ENCODE measurements at regions not wholly inside any gene's neighbourhood (a gene's known extent, or its start where the extent isn't known, plus 50 kb on each side); places are given as distances from the start of the nearest gene placed in this dataset.

DNA sequence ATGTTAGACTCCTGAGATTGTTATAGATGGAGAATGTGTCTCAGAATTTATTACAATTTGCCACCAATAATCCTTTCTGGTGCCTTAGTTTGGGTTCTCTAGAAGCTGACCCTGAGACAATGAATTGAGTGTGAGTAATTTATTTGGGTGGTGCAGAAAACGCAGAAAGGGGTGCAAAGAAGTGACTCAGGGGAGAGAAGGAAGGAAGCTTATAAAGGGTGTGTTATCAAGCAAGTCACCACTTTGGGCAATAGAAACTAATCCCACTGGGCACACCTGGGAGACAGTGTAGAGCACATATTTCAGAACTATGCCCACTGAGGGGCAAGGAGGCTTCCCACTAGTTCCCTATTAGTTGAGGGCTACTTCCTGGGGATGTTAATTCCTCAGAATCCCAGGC is 320.6 kb downstream of the MID1IP1 start:
- no peaks in the 10 kb centered on the region for H3K9me3 ChIP-seq (ENCODE audit: control insufficient read depth, insufficient read depth, low read length)
- no peak overlapping the region for H2BK120ac ChIP-seq (ENCODE audit: low read depth, low read length)
- no peaks in the 10 kb centered on the region for H3K4me1 ChIP-seq (ENCODE audit: control insufficient read depth, insufficient read depth, low read length)
- H2AK9ac ChIP-seq (replicated peaks; ENCODE audit: low read depth, low read length, poor library complexity) = no peak overlapping the region
- no peak overlapping the region for H3K4me2 ChIP-seq (ENCODE audit: low read depth, low read length)
- POLR2A ChIA-PET (ENCODE audit: unreplicated experiment) = no interaction called here
- H3K79me1 ChIP-seq (ENCODE audit: low read depth in 1 of 2, low read length in 2 of 2) = no peaks in the 10 kb centered on the region
- H4K8ac ChIP-seq (ENCODE audit: low read depth in 2 of 2, low read length in 2 of 2) = no peak overlapping the region
- no peak overlapping the region for H2AFZ ChIP-seq (replicated peaks; ENCODE audit: low read length, poor library complexity)
- H3K27ac ChIP-seq (ENCODE audit: insufficient read depth, low read length) = no peak overlapping the region
- no peak overlapping the region for H4K5ac ChIP-seq (ENCODE audit: low read depth, low read length)
- no peaks in the 10 kb centered on the region for H4K20me1 ChIP-seq (ENCODE audit: insufficient read depth, low read length)
- no peak overlapping the region for H3K23ac ChIP-seq (ENCODE audit: low read depth, low read length)
- H3K14ac ChIP-seq (replicated peaks; ENCODE audit: low read depth, low read length) = no peak overlapping the region
- no peak for TF ChIP-seq SMC3 (IDR thresholded peaks at IDR 0.05; ENCODE audit: low read depth, low read length)
- TF ChIP-seq MAFK (IDR thresholded peaks at IDR 0.05; ENCODE audit: low read depth, low read length) = no peak
- no peak for TF ChIP-seq CHD1 (IDR thresholded peaks at IDR 0.05; ENCODE audit: low read depth, low read length)
- no peak for TF ChIP-seq MAZ (IDR thresholded peaks at IDR 0.05; ENCODE audit: borderline replicate concordance, low read depth, low read length)
- TF ChIP-seq, protein P1, sequence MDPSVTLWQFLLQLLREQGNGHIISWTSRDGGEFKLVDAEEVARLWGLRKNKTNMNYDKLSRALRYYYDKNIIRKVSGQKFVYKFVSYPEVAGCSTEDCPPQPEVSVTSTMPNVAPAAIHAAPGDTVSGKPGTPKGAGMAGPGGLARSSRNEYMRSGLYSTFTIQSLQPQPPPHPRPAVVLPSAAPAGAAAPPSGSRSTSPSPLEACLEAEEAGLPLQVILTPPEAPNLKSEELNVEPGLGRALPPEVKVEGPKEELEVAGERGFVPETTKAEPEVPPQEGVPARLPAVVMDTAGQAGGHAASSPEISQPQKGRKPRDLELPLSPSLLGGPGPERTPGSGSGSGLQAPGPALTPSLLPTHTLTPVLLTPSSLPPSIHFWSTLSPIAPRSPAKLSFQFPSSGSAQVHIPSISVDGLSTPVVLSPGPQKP (IDR thresholded peaks at IDR 0.05; ENCODE audit: borderline replicate concordance, low read depth, low read length) = no peak
- TF ChIP-seq MXI1 (IDR thresholded peaks at IDR 0.05; ENCODE audit: borderline replicate concordance, low read depth, low read length) = no peak
- dilution Hi-C loops (cut with HindIII; ENCODE audit: low sequenced_read_pairs, unreplicated experiment) = no loop called here
- intact Hi-C loops (cut with micrococcal nuclease) = no loop called here
- DNase-seq (no peak), ATAC-seq (ENCODE audit: low read depth) (no peak)
- no peak overlapping the region for H2BK5ac ChIP-seq (ENCODE audit: low read depth, low read length, poor library complexity, severe bottlenecking)
- H3K4me3 ChIP-seq (ENCODE audit: insufficient read depth, low read depth, low read length) = no peak overlapping the region
- no peak overlapping the region for H3K18ac ChIP-seq (ENCODE audit: low read depth, low read length)
- in situ Hi-C loops (cut with MboI; ENCODE audit: low sequenced_read_pairs) = no loop called here
- no peak overlapping the region for H2BK20ac ChIP-seq (ENCODE audit: low read depth, low read length)
- WGBS, 2 experiments (ENCODE audit: extremely low coverage in 2 of 2, insufficient read length in 1 of 2) = no CpG with 5 or more reads among the region's 1 CpG
- H3K56ac ChIP-seq (ENCODE audit: extremely low read depth, insufficient read depth, low read length) = no peak overlapping the region
- H3K36me3 ChIP-seq (ENCODE audit: control insufficient read depth, insufficient read depth, low read length) = no peaks in the 10 kb centered on the region
- H3K9me1 ChIP-seq (ENCODE audit: insufficient read depth, low read length) = no peaks in the 10 kb centered on the region
- peaks cover 4% of the 10 kb centered on the region for H3K27me3 ChIP-seq (ENCODE audit: control insufficient read depth, insufficient read depth, low read length)
- BruUV-seq (replicated peaks) = no TSS peak
- H3K9ac ChIP-seq (ENCODE audit: low read depth, low read length) = no peak overlapping the region
- H4K91ac ChIP-seq (ENCODE audit: insufficient read depth, low read depth, low read length) = no peak overlapping the region
- CTCF ChIA-PET = no interaction called here
- H2BK15ac ChIP-seq (ENCODE audit: low read depth, low read length) = no peak overlapping the region
- no peak overlapping the region for H2AK5ac ChIP-seq (ENCODE audit: low read depth, low read length)
- no peak overlapping the region for H3K4ac ChIP-seq (ENCODE audit: low read depth, low read length)

All from IMR-90 (cell line).